ENCODE measurements at regions not wholly inside any gene's neighbourhood (a gene's known extent, or its start where the extent isn't known, plus 50 kb on each side); places are given as distances from the start of the nearest gene placed in this dataset.
"Not testable (repeated sequence)": the region's sequence is repeated elsewhere in the genome, so short reads cannot be mapped to it uniquely, and the experiment has no call there.

DNA sequence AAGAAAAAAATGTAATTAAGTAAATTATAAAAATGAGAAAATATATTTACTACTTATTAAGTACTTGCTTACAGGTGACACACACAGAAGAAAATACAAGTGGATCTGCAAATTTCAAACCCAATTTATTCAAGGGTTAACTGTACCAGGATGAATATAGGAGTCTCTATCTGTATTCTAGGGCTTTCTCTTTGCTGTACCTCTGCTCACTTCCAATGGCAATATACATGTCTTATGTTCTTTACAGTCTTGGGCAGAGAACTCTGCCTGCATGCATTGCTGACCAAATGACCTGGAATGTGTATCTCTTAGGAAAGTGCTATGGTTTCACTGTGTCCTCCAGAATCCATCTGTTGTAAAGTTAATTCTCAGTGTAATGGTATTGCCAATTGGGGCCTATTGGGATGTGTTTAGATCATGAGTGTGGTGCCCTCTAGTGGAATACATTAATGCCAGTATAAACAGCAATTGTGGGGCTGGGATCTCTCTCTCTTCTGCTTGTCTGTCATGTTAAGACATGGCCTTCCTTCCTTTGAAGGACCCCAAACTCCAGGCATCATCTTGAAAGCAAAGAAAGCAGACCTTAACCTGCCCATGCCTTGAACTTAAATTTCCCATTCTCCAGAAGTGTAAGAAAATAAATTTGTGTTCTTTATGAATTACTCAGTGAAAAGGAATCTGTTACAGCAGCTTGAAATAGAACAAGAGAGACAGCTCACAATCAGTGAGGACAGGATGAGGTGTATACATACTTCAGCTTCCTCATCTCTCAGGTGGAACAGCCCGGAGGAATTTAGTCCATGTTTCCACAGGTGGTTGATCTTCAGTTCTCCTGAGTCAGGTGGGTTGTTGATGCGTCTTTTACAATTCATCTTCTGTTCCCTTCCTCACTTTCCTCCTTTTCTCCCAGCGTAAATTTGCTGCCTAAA lies 356.9 kb downstream of the RPIA start:
- DNase-seq (peak in 1 of 2 donors; percentile 5), ATAC-seq (peak in 5 of 8 donors; percentile 42 to 69 (median 64))
- H3K27ac ChIP-seq; intact Hi-C loops (cut with DNase I); H3K4me1 ChIP-seq; H3K9me3 ChIP-seq; H3K4me3 ChIP-seq; H3K27me3 ChIP-seq; H3K36me3 ChIP-seq: not testable (repeated sequence)
- 39 to 51% methylated on average over 1 of the region's 3 CpGs for WGBS, 2 donors
- TF ChIP-seq, protein P1, sequence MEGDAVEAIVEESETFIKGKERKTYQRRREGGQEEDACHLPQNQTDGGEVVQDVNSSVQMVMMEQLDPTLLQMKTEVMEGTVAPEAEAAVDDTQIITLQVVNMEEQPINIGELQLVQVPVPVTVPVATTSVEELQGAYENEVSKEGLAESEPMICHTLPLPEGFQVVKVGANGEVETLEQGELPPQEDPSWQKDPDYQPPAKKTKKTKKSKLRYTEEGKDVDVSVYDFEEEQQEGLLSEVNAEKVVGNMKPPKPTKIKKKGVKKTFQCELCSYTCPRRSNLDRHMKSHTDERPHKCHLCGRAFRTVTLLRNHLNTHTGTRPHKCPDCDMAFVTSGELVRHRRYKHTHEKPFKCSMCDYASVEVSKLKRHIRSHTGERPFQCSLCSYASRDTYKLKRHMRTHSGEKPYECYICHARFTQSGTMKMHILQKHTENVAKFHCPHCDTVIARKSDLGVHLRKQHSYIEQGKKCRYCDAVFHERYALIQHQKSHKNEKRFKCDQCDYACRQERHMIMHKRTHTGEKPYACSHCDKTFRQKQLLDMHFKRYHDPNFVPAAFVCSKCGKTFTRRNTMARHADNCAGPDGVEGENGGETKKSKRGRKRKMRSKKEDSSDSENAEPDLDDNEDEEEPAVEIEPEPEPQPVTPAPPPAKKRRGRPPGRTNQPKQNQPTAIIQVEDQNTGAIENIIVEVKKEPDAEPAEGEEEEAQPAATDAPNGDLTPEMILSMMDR (IDR thresholded peaks at IDR 0.05): peak; percentile 27 to 71 (median 62)

DNA sequence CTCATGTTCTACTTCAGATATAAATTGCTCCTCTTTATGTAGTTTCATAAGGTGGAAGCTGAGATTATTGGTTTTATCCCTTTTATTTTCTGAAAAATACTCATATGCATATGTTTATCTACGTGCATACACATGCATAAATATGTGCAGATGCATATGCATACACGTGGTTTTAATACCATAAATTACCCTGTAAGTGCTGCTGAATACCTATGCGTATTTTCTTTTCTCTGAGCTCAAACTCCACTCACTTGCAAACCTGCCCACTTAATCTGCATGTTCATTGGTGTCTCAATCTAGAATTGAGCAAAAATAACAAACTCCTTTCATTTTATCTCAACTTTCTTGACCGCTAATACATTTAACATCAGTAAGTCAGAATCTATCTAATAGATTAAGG lies 367.1 kb downstream of the RPIA start:
- H3K9me3 ChIP-seq; intact Hi-C loops (cut with DNase I); H3K27me3 ChIP-seq; H3K4me1 ChIP-seq; H3K4me3 ChIP-seq; ATAC-seq; DNase-seq; H3K27ac ChIP-seq; H3K36me3 ChIP-seq: not testable (repeated sequence)
- WGBS, 2 donors: 64 to 65% methylated on average over 4 of the region's 4 CpGs

DNA sequence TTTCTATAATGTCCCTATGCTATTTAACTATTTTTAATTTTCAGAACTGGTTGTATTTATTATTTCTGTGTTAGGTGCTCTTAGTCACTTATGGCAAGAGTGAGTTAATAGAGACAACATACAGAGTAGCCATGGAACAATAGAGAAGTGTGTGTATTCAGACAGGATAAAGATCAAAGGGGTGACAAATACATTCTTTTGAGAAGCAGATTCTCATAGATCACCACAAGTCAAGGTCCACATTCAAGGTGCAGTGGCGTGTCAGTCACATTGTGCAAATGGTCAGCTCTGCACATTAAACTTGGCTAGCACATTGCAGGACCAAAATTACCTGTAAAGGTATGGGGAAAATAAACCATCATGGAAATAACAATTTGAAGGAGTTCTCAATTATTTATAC lies 369.7 kb downstream of the RPIA start:
- H3K4me1 ChIP-seq; intact Hi-C loops (cut with DNase I); DNase-seq; H3K9me3 ChIP-seq; H3K27me3 ChIP-seq; H3K27ac ChIP-seq; H3K36me3 ChIP-seq; H3K4me3 ChIP-seq; ATAC-seq: not testable (repeated sequence)
- 65 to 68% methylated on average over 1 of the region's 1 CpG for WGBS, 2 donors

DNA sequence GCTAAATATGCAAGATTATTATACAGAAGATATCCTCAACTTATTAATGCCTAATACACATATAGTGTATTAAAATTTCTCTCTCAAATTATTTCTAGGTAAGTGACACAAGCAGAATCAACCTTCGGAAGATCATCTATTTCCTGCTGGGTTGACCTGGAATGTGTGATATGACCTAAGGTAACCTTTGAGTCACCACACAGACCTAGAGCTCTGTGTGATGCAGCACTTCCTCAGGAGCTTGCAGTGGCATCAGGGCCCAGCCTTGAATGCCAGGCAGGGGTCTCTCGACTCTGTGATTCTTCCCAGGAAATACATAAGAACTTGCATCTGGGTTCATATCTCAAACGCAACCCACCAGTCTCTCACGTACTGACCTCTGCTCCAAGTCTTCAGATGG lies 385.3 kb downstream of the RPIA start:
- H3K36me3 ChIP-seq; H3K27me3 ChIP-seq; H3K9me3 ChIP-seq; H3K27ac ChIP-seq; H3K4me1 ChIP-seq; DNase-seq; intact Hi-C loops (cut with DNase I); H3K4me3 ChIP-seq; ATAC-seq: not testable (repeated sequence)
- WGBS, 2 donors: 59 to 64% methylated on average over 4 of the region's 4 CpGs

DNA sequence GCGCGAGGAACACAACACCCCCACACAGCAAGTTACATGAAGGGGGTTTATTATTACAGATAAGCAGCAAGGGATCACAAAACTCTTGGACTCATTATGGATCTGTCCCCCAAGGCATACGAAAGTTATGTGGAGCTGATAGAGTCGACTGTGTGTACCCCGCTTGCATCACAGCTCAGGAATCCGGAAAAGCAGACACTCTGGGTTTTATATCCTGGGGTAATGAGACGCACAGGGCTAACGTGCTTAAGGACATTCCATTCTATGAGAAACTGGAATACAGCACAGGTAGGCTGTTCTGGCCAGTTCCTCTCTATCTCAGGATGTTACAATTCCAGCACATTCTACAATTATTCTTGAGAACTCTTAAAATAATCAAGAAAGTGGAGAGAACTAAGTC lies 401.4 kb downstream of the RPIA start:
- ATAC-seq; H3K4me3 ChIP-seq; H3K27ac ChIP-seq; H3K9me3 ChIP-seq; intact Hi-C loops (cut with DNase I); DNase-seq; H3K27me3 ChIP-seq; H3K36me3 ChIP-seq; H3K4me1 ChIP-seq: not testable (repeated sequence)
- 57 to 63% methylated on average over 6 of the region's 8 CpGs for WGBS, 2 donors

DNA sequence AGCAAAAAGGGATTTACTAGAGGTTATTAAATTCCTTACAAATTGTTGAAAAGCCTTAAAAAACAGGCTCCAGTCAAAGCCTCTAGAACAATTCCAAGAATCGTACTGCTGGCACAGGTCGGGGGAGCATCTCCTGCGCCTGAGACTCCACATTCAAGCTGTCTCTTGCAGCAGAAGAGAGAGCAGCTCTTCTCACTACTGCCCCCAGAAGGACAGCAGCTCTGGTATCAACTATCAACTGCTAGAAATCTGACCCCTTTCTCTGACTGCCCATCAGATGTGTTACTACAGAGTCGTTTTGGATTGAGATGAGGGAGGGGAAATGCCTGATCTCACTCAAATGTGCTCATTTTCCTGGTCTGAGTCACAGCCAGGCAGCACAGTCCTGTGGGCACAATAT lies 403.6 kb downstream of the RPIA start:
- H3K9me3 ChIP-seq; H3K4me3 ChIP-seq; H3K4me1 ChIP-seq; intact Hi-C loops (cut with DNase I); H3K27ac ChIP-seq; ATAC-seq; H3K36me3 ChIP-seq; DNase-seq; H3K27me3 ChIP-seq: not testable (repeated sequence)
- 36 to 37% methylated on average over 4 of the region's 4 CpGs for WGBS, 2 donors

DNA sequence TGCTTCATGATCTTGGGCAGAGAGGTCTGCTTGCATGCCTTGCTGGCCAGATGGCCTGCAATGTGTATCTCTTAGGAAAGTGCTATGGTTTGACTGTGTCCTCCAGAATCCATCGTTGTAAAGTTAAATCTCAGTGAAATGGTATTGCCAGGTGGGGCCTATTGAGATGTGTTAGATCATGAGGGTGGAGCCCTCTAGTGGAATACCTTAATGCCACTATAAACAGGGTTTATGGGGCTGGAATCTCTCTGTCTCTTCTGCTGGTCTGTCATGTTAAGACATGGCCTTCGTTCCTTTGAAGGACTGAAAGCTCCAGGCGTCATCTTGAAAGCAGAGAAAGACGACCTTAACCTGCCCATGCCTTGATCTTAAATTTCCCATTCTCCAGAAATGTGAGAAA lies 411.1 kb downstream of the RPIA start:
- DNase-seq; H3K9me3 ChIP-seq; H3K27me3 ChIP-seq; H3K27ac ChIP-seq; intact Hi-C loops (cut with DNase I); H3K36me3 ChIP-seq; H3K4me3 ChIP-seq; H3K4me1 ChIP-seq; ATAC-seq: not testable (repeated sequence)
- 50 to 79% methylated on average over 4 of the region's 4 CpGs for WGBS, 2 donors

DNA sequence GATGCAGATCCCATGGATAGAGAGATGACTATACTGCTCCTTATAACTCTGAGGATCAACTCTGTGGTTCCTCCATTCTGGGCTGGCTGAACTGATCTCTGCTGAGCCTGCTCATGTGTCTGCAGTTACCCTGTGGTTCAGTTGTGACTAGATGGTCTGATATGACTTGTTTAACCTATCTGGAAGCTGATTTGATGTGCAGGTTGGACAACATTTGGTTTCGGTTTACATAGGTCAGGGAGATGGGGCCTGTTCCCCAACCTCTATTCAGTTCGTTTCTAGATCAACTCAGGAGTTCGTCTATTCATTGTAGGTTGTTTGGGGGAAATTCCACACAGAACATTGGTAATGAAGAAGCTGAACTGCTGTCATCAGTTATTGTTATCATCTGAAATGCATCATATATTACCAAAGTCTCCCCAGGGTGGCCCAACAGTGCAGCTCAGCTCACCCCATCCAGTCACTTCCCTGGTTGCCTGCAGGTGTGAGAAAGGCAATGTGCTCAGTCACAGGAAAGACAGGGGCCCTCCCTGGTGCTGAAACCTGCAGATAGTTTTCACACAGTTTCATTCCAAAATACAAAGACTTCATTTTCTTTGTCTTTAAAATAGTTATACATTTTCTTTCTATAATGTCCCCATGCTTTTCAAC lies 415.0 kb downstream of the RPIA start:
- H3K4me3 ChIP-seq; H3K27ac ChIP-seq; intact Hi-C loops (cut with DNase I); ATAC-seq; H3K36me3 ChIP-seq; DNase-seq; H3K4me1 ChIP-seq; H3K9me3 ChIP-seq; H3K27me3 ChIP-seq: not testable (repeated sequence)
- 48 to 83% methylated on average over 1 to 2 of the region's 3 CpGs for WGBS, 2 donors
